HG03039 (cell line): ENCODE measurements at regions not wholly inside any gene's neighbourhood (a gene's known extent, or its start where the extent isn't known, plus 50 kb on each side); places are given as distances from the start of the nearest gene placed in this dataset.
A peak's percentile ranks its signal among the peaks of the same experiment; 100 is the strongest.

Source experiments
- ATAC-seq: cut with Tn5 transposase; IDR thresholded peaks from one replicate; pipeline ENCODE4 v1.9.1; 2021; ENCODE audit warnings: mild to moderate bottlenecking, moderate library complexity; ENCODE audit not compliant: unreplicated experiment

DNA sequence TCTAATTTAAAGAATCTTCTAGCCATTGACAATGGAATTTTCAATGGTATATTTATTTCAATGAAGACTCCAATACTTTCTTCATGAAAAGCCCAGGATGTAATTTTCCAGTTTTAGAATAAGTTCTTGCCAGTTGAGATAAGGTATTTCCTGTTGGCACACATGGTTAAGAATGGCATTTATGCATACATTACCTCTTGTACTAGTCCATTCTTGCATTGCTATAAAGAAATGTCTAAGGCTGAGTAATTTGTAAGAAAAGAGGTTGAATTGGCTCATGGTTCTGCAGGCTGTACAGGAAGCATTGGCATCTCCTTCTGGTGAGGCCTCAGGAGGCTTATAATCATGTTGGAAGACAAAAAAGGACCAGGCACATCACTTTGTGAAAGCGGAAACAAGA, 1179.6 kb downstream of the AMY1C start:
- ATAC-seq, result no peak

DNA sequence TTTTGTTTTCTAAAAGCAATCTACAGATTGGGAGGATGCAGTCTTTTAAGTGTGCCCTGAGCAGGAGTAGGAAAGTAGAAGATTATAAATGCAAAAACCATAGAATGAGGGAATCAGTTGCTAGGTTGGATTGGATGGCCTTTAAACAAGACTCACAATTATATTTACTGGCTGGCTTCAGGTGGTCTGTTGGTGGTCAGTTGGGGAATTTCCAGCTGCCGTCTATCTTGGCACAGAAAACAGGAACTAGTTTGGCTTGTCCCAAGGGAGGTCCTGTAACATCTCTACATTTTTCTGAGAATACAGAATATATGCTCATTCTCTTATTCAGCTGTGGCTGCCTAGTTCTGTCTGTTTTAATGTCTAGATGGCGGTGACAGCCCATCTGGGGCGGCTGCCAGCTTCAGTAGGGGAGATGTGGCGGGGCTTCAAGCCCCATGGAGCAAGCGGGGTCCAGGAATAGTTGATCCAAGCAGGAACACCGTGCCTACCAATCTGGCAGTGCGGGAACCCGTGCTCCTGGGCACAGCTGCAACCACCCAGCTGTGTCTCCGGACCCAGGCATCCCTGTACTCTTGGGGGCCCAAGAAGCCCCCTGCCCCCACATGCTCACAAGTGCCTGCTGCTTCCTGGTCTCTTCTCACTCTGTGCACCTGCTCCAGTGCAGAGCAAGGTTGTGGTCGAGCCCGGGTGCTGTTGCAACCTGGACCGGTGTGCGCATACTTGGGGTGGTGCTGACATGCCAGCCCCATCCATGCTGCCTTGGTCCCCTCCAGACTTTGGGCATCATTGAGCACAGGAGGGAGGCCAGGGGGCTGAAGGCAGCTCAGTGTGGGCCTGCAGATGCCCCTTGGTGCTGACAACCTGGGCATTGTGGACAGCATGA, 1182.6 kb downstream of the AMY1C start:
- ATAC-seq, result no peak

DNA sequence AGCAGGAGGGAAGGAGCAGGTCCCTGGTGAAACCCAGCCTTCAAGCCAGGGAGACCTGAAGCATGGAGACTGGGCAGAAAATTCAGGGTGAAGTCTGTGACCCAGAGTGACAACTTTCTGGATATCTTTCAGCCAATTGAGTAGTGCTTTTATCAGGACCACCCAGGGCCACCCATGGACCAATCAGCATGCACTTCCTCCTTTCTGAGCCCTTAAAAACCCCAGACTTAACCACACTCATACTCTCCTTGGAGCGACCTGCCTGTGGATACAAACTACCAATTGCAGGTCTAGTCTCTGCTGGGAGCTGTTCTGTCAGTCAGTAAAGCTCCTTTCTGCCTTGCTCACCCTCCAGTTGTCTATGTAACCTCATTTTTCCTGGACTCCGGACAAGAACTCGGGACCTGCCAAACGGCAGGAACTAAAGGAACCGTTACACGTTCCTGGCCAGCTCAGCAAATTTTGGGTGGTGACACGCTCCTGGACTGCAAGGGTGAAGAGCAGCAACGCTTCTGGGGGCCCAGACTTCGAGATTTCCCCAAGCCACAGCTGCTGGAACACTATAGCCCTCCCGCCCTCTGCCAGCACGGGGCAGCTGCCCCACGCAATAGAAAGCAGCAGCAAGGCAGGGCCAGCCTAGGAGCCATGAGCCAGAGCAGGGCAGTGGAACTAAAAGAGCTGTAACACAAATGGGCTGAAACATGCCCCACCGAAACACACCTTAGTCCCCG, 1183.4 kb downstream of the AMY1C start:
- no peak for ATAC-seq

DNA sequence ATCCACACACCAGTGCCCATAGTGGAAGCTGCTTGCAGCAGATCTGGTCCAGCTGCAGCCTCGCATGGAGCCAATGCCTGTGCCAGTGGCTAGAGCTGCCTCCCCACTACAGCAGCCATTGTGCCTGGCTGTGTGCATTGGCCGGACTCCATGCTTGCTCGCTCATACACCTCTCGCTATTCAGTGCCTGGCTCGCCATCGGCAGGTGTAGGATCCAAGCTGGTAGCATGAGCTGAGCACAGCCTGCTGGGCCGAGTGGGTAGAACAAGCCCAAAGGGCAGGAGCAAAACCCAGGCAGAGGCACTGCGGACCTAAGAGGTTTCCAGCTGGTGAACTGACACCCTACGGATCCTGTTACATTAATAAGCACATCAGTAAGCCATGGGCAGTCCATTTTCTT, 1184.1 kb downstream of the AMY1C start:
- ATAC-seq, result no peak

DNA sequence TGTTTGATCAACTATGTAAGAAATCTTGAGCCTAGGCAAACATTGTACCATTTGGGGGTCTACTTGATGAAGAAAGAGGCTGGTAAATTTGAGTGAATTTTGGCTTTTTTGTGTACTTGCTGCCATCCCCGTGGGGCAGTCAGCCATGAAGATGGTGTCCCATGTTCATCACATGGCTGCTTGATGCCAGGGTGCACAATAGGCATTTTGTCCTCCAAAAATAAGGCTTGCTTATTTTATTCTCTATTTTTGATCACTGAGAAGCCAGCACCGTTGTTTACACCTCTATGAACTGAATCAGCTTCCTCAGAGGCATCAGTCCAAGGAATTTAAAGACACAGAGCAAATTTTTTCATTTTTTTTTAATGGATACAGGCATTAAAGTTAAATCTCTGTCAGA, 1195.7 kb downstream of the AMY1C start:
- no peak for ATAC-seq

DNA sequence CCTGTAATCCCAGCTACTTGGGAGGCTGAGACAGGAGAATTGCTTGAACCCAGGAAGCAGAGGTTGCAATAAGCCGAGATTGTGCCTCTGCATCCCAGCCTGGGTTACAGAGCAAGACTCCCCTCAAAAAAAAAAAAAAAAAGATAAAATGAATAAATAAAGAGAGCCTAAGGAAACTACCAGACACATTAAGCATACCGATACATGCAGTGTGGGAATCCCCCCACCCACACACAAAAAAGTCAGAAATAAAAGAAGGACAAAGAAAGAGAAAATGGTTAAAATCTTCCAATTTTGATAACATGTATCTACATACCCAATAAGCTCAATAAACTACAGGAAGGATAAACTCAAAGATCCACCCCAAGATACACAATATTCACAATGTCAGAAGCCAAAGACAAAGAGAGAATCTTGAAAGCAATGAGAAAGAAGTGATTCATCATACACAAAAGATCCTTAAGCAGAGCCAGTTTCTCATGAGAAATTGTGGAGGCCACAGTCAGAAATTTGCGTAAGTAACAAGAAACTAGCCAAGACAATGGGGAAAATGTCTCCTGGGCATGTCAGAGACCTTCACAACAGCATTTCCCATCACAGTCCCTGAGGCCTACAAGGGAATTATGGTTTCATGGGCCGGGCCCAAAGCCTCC, 1197.0 kb downstream of the AMY1C start:
- no peak for ATAC-seq

DNA sequence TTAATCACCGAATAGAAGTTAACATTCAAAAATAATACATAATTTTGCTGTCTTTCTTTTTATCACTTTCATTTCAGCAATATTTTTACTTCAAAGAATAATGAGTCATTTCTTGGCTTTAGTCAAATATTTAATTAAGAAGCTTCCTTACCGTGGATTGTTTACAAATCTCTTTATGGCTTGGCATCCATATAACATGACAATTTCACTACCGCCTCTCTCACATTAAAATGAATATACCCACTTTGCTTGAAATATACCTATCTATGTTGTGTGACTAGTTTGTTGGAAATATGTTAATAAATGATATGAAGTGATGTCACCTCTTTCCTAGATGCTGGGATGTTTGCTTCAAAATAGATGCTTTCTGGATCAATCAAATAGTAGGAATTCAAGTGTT, 1203.9 kb downstream of the AMY1C start:
- no peak for ATAC-seq

DNA sequence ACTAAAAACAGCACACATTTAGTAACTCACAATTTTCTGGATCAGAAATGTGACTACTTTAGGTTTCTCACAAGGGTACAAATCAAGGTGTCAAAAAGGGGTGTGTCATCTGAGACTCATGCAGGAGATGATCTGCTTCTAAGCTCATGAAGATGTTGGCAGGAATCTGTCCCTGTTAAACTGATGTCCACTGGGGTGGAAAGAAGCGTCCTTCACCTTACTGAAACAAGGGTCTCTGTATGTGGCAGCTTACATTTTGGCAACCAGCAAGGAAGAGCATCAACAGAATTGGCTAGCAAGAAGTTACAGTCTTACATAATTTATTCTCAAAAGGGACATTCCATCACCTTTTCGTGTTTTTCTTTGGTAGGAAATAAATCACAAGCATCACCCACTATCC, 1223.8 kb downstream of the AMY1C start:
- no peak for ATAC-seq

DNA sequence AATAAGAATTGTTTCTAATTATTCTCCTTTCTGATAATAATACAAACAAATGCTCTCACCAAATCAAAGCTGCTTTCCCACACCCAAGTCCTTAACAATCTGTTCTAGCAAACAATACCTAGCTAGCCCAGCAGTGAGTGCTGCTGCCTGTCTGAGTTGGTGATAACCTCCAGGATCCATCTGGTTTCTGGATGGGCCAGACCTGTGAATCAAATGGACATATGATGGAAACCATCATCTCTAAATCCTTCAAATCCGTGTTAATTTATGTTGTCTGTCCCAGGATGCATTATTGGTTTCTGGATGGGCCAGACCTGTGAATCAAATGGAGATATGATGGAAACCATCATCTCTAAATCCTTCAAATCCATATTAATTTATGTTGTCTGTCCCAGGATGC, 1230.0 kb downstream of the AMY1C start:
- ATAC-seq, result no peak

DNA sequence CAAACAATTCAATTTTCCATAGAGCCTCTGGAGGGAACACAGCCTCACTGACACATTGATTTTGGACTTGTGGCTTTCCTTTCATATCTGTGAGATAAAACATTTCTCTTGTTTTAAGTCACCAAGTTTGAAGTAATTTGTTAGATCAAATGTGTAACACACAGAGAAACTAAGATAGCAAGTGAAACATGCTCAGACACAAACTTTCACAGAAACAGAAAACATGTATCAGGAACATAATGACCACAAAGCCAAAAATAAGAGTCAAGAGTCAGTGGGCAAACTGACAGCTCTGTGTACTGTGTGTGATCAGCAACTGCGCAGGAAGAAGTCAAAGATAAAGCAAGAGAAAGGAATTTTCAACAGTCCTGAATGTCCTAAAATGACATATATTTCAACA, 1237.5 kb downstream of the AMY1C start:
- ATAC-seq, result peak; percentile 99

DNA sequence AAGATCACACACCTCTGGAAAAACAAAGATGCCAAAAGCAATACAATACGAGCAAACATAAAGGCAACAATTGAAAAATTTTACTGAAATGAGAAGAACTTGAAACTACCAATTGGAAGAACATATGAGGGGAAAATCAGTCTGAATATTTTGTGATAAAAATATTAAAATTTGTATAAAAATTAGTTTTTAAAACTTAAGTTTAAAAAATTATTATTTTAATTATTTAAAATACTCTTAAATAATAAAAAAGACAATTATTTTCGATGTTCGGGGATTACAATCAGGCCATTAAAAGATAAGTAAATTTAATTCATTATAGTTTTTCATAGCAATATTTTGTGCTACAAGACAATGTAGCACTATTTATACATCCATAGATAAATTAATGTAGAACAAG, 1239.3 kb downstream of the AMY1C start:
- no peak for ATAC-seq

DNA sequence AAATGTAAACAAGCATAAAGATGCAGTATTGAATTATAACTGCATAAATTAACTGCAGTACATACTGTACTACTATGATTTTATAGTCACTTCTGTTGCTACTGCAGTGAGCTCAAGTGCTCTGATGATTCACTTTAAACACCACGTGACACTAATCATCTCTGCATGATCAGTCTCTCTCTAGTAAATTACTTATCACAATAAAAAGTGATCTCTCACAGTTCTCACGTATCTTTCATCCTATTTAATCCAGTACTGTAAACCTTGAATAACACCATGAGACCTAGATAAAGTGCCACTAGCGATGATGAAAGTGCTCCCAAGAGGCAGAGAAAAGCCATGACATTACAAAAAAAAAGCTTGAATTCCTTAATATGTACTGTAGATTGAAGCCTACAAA, 1242.0 kb downstream of the AMY1C start:
- ATAC-seq, result no peak

DNA sequence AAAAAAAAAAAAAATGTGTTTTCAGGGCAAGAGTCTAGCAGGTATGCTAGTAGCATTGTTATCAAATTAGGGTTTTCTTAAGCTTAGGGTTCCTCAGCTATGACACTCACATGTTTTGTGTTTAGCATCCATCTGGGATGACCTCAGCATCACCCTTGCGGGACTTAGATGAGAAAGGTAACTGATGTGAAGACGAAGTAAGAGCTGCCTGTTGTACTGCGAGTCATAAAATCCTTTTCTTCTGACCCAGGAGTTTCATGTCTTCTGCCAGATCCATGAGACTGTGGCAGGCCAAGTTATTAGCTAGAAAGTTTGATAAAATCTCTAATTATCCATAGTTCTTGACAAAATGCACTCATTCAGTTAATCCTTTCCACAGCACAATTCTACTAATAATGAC, 1251.1 kb downstream of the AMY1C start:
- no peak for ATAC-seq

DNA sequence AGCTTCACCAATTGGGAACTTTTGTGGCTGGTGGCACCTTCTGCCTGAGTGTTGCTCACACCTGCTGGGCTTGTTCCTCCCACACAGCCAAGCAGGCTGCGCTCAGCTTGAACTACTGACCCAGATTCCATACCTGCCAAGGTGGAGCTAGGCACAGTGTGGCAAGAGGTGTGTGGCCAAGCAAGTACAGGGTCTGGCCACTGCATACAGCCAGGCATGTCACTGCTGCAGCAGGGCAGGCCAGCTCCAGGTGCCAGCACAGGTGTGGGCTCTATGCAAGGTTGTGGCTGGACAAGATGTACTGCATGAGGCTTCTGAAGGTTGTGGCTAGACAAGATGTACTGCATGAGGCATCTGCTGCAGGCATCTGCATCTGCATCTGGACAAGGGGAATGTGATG, 1254.8 kb downstream of the AMY1C start:
- ATAC-seq, result no peak

DNA sequence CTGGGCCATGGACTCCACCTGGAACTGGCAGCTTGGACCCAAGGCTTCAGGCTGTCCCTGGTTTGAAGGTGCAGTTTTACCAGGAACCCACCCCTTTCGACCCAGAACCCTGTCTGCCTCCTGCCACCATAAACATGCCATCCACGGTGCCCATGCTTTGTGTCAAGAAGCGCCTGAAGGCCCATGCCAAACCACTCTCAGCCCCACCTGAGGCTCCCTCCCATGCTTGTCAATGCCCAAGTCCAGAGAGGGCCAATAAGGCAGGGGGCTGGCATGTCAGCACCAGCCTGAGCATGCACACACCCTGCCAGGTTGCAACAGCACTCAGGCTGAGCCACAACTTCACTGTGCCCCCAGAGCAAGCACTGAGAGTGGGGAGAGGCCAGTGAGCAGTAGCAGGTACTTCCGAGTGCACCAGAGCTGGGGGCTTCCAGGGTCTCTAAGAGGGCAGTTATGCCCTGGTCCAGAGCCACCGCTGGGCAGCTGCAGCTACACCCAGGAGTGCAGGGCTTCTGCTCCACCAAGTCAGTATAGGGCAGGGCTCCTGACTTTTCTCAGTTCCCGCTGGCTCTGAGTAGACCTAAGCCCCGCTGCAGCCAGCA, 1256.0 kb downstream of the AMY1C start:
- ATAC-seq, result no peak

DNA sequence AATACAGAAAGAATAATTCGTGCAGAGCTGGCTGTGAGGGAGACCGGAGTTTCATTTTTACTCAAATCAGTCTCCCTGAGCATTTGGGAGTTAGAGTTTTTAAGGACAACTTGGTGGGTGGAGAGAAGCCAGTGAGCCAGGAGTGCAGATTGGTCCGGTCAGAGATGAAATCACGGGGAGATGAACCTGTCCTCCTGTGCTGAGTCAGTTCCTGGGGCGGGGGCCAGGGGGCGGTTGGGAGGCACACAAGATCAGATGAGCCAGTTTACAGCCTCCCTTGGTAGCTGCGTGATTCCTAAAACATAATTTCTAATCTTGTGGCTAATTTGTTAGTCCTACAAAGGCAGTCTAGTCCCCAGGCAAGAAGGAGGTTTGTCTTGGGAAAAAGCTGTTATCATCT, 1267.9 kb downstream of the AMY1C start:
- ATAC-seq, result no peak

DNA sequence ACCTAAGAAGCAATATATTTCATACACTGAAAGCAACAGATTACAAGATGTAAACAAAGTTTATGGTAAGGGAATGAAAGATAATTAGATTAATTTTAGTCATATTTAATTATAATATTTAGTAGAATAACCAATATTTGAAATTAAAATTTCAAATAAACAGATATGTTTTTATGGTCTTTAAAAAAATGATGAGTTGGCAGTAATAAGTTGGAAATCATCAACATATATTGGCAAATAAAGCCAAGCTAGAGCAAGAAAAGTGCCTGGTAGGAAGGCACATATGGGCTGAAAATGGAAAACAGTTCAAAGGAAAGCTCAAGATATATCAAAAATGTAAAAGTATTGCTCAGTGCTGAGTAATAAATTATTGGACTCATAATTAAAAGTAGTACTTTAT, 1274.0 kb downstream of the AMY1C start:
- no peak for ATAC-seq

DNA sequence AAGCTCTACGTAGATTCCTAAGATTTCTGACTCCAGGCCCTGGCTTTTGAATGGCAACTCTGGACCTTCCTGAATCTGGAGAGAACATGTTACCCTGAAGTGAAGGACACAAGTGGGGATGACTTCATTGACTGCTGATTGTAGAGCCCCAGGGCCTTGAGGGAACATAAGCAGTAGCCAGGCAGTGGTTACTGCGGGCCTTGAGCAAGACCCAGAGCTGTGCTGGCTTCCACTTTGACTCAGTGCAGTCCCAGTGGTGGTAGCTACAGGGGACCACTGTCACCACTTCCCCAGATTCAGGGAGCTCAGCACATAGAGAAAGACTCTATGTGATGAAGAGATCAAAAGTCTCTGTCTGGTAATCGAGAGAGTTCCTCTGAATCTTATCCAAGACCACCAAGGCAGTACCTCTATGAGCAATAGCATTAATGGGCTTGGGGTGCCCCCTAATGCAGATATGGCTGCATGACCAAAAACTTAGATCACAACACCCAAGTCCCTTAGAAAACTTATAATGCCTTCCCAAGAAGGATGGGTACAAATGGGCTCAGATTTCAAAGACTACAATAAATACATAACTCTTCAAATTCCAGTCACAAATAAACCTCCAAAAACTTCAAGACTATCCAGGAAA, 1278.3 kb downstream of the AMY1C start:
- no peak for ATAC-seq

DNA sequence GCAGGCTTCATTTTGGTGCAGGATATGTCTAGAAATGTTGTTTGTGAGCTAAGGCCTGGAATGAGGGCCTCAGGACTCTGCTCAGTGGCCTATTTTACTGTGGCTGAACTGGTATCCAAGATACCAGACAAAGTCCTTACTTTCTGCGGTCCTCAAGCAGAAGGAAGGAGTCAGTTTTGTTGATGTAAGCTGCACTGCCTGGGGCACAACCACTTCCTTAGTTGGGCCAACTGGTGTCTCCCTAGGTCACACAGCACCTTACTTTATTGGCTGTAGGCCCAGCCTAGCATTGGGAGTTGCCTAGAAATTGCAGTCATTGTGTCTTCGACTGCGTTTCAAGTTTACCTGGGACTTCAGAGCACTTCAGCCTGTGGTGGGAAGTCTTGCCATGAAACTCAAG, 1322.7 kb downstream of the AMY1C start:
- no peak for ATAC-seq

DNA sequence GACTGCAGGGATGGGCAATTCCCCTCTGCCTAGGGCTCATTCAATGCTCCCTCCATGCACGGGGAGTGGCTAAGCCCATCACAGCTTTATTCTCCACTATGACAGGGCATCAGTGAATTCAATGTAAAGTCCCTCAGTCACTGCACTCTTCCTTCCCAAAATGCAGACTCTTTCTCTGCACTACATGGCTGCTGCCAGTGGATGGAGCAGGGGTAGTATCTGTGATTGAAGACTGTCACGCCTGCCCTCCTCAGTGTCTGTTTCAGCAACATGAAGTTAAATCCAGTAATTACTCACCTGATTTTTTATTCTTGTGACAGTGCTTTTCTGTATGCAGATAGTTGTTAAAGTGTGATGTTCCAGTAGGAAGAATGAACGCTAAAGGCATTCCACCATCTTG, 1323.2 kb downstream of the AMY1C start:
- ATAC-seq, result no peak

DNA sequence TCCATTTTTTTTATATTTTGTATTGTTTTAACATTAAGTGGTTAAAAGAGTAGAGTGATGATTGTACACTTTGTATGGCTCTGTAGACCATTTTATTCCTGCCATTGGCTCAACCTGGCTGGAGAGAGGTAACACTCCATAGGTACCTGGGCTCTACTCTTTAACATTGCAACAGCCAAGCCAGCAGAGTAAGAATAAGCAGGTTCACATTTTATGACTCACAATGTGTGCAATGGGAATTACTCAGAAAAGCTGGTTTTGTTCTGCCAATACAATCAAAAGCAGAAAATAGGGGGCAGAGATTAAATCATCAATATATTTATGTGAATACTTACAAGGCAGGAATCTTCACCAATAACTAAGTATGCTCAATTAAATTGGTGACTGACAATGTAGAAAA, 1324.0 kb downstream of the AMY1C start:
- no peak for ATAC-seq
